ENCODE measurements at regions not wholly inside any gene's neighbourhood (a gene's known extent, or its start where the extent isn't known, plus 50 kb on each side); places are given as distances from the start of the nearest gene placed in this dataset.

GRCh38 chr1:70641868-70642267 is 230.8 kb downstream of the CTH start:
- TF ChIP-seq KDM4B (IDR thresholded peaks at IDR 0.05; ENCODE audit: borderline replicate concordance in 2 of 2, low read depth in 1 of 2) (no peak), USF1 (CRISPR knock-in tag; IDR thresholded peaks at IDR 0.05) (peak; percentile 67; the same call in 1 of the 2 replicates), USF2 (CRISPR knock-in tag; IDR thresholded peaks at IDR 0.05) (peak; percentile 77), NFYB (IDR thresholded peaks at IDR 0.05; ENCODE audit: extremely low read depth, insufficient read length) (peak; percentile 47), RAD51 (IDR thresholded peaks at IDR 0.05; ENCODE audit: borderline replicate concordance, low read depth) (peak; percentile 52; the same call in 1 of the 2 replicates), ZNF316 (IDR thresholded peaks at IDR 0.05) (no peak), RBM25 (IDR thresholded peaks at IDR 0.05; ENCODE audit: low read depth, low read length, severe bottlenecking) (peak; percentile 44)
- no peak overlapping the region for H3K4me2 ChIP-seq (ENCODE audit: insufficient read depth, low read length)
- H3K4me1 ChIP-seq (replicated peaks in 1 of 2; ENCODE audit: control insufficient read depth in 2 of 2, insufficient read depth in 2 of 2, low read length in 2 of 2) = no peaks in the 10 kb centered on the region; a peak in 1 of 5 replicates
- ATAC-seq (no peak), FAIRE-seq (no peak), DNase-seq (ENCODE audit: extremely low read depth in 1 of 4, low spot score in 3 of 4) (peak in 1 of 4 experiments; percentile 12)
- POLR2A ChIA-PET = interaction anchor here (0.7 kb wide), 1 partner anchor 29 kb away, joined by 3 read pairs; no protein-coding TSS in a partner anchor
- H3K9me1 ChIP-seq (ENCODE audit: control insufficient read depth, insufficient read depth, low read length) = no peaks in the 10 kb centered on the region
- H3K27ac ChIP-seq (ENCODE audit: extremely low read depth, low read depth, low read length) = no peak overlapping the region
- CTCF ChIA-PET (ENCODE audit: low intra/inter-chr PET ratio) = no interaction called here
- BruUV-seq (replicated peaks) = no TSS peak
- H3K79me2 ChIP-seq (ENCODE audit: control insufficient read depth, insufficient read depth, low read length) = no peaks in the 10 kb centered on the region
- H4K20me1 ChIP-seq (replicated peaks; ENCODE audit: control insufficient read depth, insufficient read depth, low read length) = no peaks in the 10 kb centered on the region
- H3K9ac ChIP-seq (ENCODE audit: insufficient read depth in 1 of 2, low read depth in 2 of 2, low read length in 2 of 2) = no peak overlapping the region
- H3K9me3 ChIP-seq (replicated peaks; ENCODE audit: control insufficient read depth, insufficient read depth, low read depth, low read length) = no peaks in the 10 kb centered on the region
- no peaks in the 10 kb centered on the region for H3K36me3 ChIP-seq (ENCODE audit: control insufficient read depth, insufficient read depth, low read length)
- WGBS (ENCODE audit: insufficient coverage, low coverage, missing lambda C conversion rate) = 33% methylated on average over 1 of the region's 1 CpG
- no peak overlapping the region for H2AFZ ChIP-seq (ENCODE audit: low read depth, low read length)
- no peaks in the 10 kb centered on the region for H3K27me3 ChIP-seq (ENCODE audit: control insufficient read depth in 2 of 2, insufficient read depth in 2 of 2, low read length in 2 of 2)
- intact Hi-C loops (cut with micrococcal nuclease) (no loop called here), in situ Hi-C loops (cut with MboI) (no loop called here)
- H3K4me3 ChIP-seq = no peak overlapping the region

All from K562 (cell line).